22Rv1 (cell line): ENCODE measurements at regions not wholly inside any gene's neighbourhood (a gene's known extent, or its start where the extent isn't known, plus 50 kb on each side); places are given as distances from the start of the nearest gene placed in this dataset.
A peak's percentile ranks its signal among the peaks of the same experiment; 100 is the strongest.

Experiments used
- H3K27ac ChIP-seq: fragments of 450-650 bp; 2 replicates; pipeline ENCODE4 v1.5.1; 2017
- CTCF ChIP-seq: fragments of 450-650 bp; IDR thresholded peaks from 2 replicates; pipeline ENCODE4 v1.5.1; 2017; ENCODE audit warnings: mild to moderate bottlenecking
- ZFX ChIP-seq: fragments of 450-650 bp; IDR thresholded peaks from 2 replicates; pipeline ENCODE4 v1.6.1; 2017; ENCODE audit warnings: antibody characterized with exemption, borderline replicate concordance

- no peak overlapping the region for H3K27ac ChIP-seq
- TF ChIP-seq ZFX (no peak), CTCF (no peak)
Observed at GRCh38 chr7:98040626-98041360, 50.8 kb upstream of the OCM2 start.

GRCh38 chr7:98046816-98047215 is 56.8 kb upstream of the OCM2 start:
- no peak overlapping the region for H3K27ac ChIP-seq
- no peak for TF ChIP-seq ZFX
- TF ChIP-seq CTCF, result no peak

- TF ChIP-seq CTCF (no peak), ZFX (no peak)
- no peak overlapping the region for H3K27ac ChIP-seq
Observed at GRCh38 chr7:98049034-98049433, 57.6 kb upstream of the LMTK2 start.

- H3K27ac ChIP-seq, result no peak overlapping the region
- TF ChIP-seq ZFX (no peak), CTCF (peak; percentile 22; the same call in 1 of the 2 replicates)
Observed at GRCh38 chr7:98051118-98051744, 55.4 kb upstream of the LMTK2 start.

- no peak overlapping the region for H3K27ac ChIP-seq
- TF ChIP-seq CTCF (no peak), ZFX (no peak)
Observed at GRCh38 chr7:98054585-98054984, 52.1 kb upstream of the LMTK2 start.

- no peak overlapping the region for H3K27ac ChIP-seq
Observed at GRCh38 chr7:98056580-98056979, 50.1 kb upstream of the LMTK2 start.

More at GRCh38 chr7:98056580-98056979, 50.1 kb upstream of the LMTK2 start:
- TF ChIP-seq CTCF (no peak), ZFX (no peak)
